DND-41 (cell line): ENCODE measurements at regions not wholly inside any gene's neighbourhood (a gene's known extent, or its start where the extent isn't known, plus 50 kb on each side); places are given as distances from the start of the nearest gene placed in this dataset.

Experiments
- ATAC-seq: fragments of 200-7000 bp; cut with Tn5 transposase; 3 replicates; pipeline ENCODE4 v1.9.1; 2021; ENCODE audit warnings: low read depth; ENCODE audit not compliant: insufficient read depth
- DNase-seq: peaks from one replicate; pipeline ENCODE4 v3.0.0-alpha.2; 2020
- H2AFZ ChIP-seq: 2 replicates; pipeline ENCODE4 v1.6.0; 2012; ENCODE audit warnings: low read depth, low read length
- H3K27ac ChIP-seq: 2 replicates; pipeline ENCODE4 v1.5.1; 2012; ENCODE audit warnings: low read length, inconsistent platforms
- H3K27me3 ChIP-seq: fragments of 200-600 bp; sonication (generic); 2 replicates; pipeline ENCODE4 v1.6.0; 2012; ENCODE audit warnings: low read length, mild to moderate bottlenecking, inconsistent platforms; ENCODE audit not compliant: insufficient read depth, poor library complexity
- H3K36me3 ChIP-seq: 2 replicates; pipeline ENCODE4 v1.5.1; 2012; ENCODE audit warnings: low read length, inconsistent platforms; ENCODE audit not compliant: insufficient read depth
- H3K4me1 ChIP-seq: 2 replicates; pipeline ENCODE4 v1.5.1; 2012; ENCODE audit warnings: mild to moderate bottlenecking, low read length; ENCODE audit not compliant: insufficient read depth
- H3K4me2 ChIP-seq: 2 replicates; pipeline ENCODE4 v1.6.0; 2012; ENCODE audit warnings: mild to moderate bottlenecking, moderate library complexity, low read length, inconsistent platforms; ENCODE audit not compliant: insufficient read depth
- H3K4me3 ChIP-seq, 2 experiments: fragments of 200-600 bp in 1 of 2; shearing (Covaris generic) in 1 of 2; 2 replicates each; pipeline ENCODE4 v1.5.1; 2012 to 2016; ENCODE audit warnings: inconsistent platforms in 2 of 2, low read length in 2 of 2, mild to moderate bottlenecking in 2 of 2, low read depth in 1 of 2, moderate library complexity in 1 of 2
- H3K79me2 ChIP-seq: 2 replicates; pipeline ENCODE4 v1.6.0; 2012; ENCODE audit warnings: low read length, inconsistent platforms; ENCODE audit not compliant: insufficient read depth
- H3K9ac ChIP-seq: 2 replicates; pipeline ENCODE4 v1.6.0; 2012; ENCODE audit warnings: low read depth, mild to moderate bottlenecking, inconsistent platforms, low read length, moderate library complexity
- H3K9me3 ChIP-seq: 2 replicates; pipeline ENCODE4 v1.5.1; 2012; ENCODE audit warnings: low read length, moderate library complexity, mild to moderate bottlenecking, inconsistent platforms; ENCODE audit not compliant: insufficient read depth, severe bottlenecking
- H4K20me1 ChIP-seq: 2 replicates; pipeline ENCODE4 v1.6.0; 2012; ENCODE audit warnings: low read length; ENCODE audit not compliant: insufficient read depth
- CTCF ChIP-seq: IDR thresholded peaks from 2 replicates; pipeline ENCODE4 v1.5.1; 2012; ENCODE audit warnings: borderline replicate concordance, low read length, moderate library complexity, mild to moderate bottlenecking; ENCODE audit not compliant: poor library complexity, severe bottlenecking; ENCODE audit errors: extremely low read depth
- EZH2 ChIP-seq: IDR thresholded peaks from 3 replicates; pipeline ENCODE4 v1.6.1; 2012; ENCODE audit warnings: borderline replicate concordance, low read depth, mild to moderate bottlenecking, moderate library complexity, low read length, inconsistent platforms; ENCODE audit not compliant: severe bottlenecking

GRCh38 chrX:13469963-13470684 lies 99.3 kb upstream of the EGFL6 start:
- ATAC-seq (no peak), DNase-seq (no peak)
- no peaks in the 10 kb centered on the region for H3K79me2 ChIP-seq
- H3K36me3 ChIP-seq: no peaks in the 10 kb centered on the region
- no peaks in the 10 kb centered on the region for H3K27me3 ChIP-seq
- no peak overlapping the region for H3K4me3 ChIP-seq
- no peaks in the 10 kb centered on the region for H4K20me1 ChIP-seq
- no peak overlapping the region for H2AFZ ChIP-seq
- no peak for TF ChIP-seq CTCF
- no peak for TF ChIP-seq EZH2
- no peaks in the 10 kb centered on the region for H3K9me3 ChIP-seq
- no peak overlapping the region for H3K9ac ChIP-seq
- no peak overlapping the region for H3K4me2 ChIP-seq
- no peak overlapping the region for H3K27ac ChIP-seq
- peaks cover 15% of the 10 kb centered on the region for H3K4me1 ChIP-seq

- TF ChIP-seq EZH2 (no peak), CTCF (no peak)
- H3K4me2 ChIP-seq: no peak overlapping the region
- peaks cover 23% of the 10 kb centered on the region for H3K4me1 ChIP-seq
- no peaks in the 10 kb centered on the region for H4K20me1 ChIP-seq
- H2AFZ ChIP-seq: no peak overlapping the region
- no peaks in the 10 kb centered on the region for H3K79me2 ChIP-seq
- ATAC-seq (no peak), DNase-seq (no peak)
- H3K4me3 ChIP-seq: no peak overlapping the region
- H3K9ac ChIP-seq: no peak overlapping the region
- no peak overlapping the region for H3K27ac ChIP-seq
- H3K27me3 ChIP-seq: no peaks in the 10 kb centered on the region
- peaks cover under 1% of the 10 kb centered on the region for H3K9me3 ChIP-seq
- H3K36me3 ChIP-seq: no peaks in the 10 kb centered on the region
Observed at GRCh38 chrX:13468096-13468495, 101.3 kb upstream of the EGFL6 start.

- TF ChIP-seq CTCF: no peak
- TF ChIP-seq EZH2: no peak
- Histone ChIP-seq H3K9me3 (peaks cover 9% of the 10 kb centered on the region), H3K36me3 (no peaks in the 10 kb centered on the region), H3K4me2 (no peak overlapping the region), H3K4me1 (peaks cover 29% of the 10 kb centered on the region), H4K20me1 (no peaks in the 10 kb centered on the region), H3K4me3 (no peak overlapping the region), H3K79me2 (no peaks in the 10 kb centered on the region), H3K27ac (no peak overlapping the region), H3K9ac (no peak overlapping the region), H3K27me3 (no peaks in the 10 kb centered on the region), H2AFZ (no peak overlapping the region)
- DNase-seq (no peak), ATAC-seq (no peak)
Observed at GRCh38 chrX:13467243-13467642, 102.2 kb upstream of the EGFL6 start.
